H1 (cell line): ENCODE measurements at regions not wholly inside any gene's neighbourhood (a gene's known extent, or its start where the extent isn't known, plus 50 kb on each side); places are given as distances from the start of the nearest gene placed in this dataset.

Experiments used
- EZH2 ChIP-seq: fragments of 200-600 bp; sonication (generic); IDR thresholded peaks from 2 replicates; pipeline ENCODE4 v1.7.1; 2012; ENCODE audit warnings: low read depth, mild to moderate bottlenecking, moderate library complexity, low read length, inconsistent platforms; ENCODE audit not compliant: severe bottlenecking
- GABPA ChIP-seq: IDR thresholded peaks from 2 replicates; pipeline ENCODE4 v1.6.1; 2011; ENCODE audit warnings: mild to moderate bottlenecking, low read length, moderate library complexity, borderline replicate concordance; ENCODE audit not compliant: insufficient read depth
- HDAC6 ChIP-seq: IDR thresholded peaks from one replicate; pipeline ENCODE4 v1.7.1; 2012; ENCODE audit warnings: low read depth, mild to moderate bottlenecking, inconsistent platforms, low read length, moderate library complexity
- NRF1 ChIP-seq: IDR thresholded peaks from 2 replicates; pipeline ENCODE4 v1.6.1; 2011; ENCODE audit warnings: mild to moderate bottlenecking, low read depth, low read length, improper control_type of control experiment
- RAD21 ChIP-seq, 2 experiments: IDR thresholded peaks in 1 of 2; conservative IDR thresholded peaks in 1 of 2; 2 replicates each; pipeline ENCODE4 v1.6.1; 2011; ENCODE audit warnings: low read depth in 2 of 2, low read length in 2 of 2, improper control_type of control experiment in 1 of 2, inconsistent platforms in 1 of 2, mild to moderate bottlenecking in 1 of 2, moderate library complexity in 1 of 2
- RFX5 ChIP-seq: IDR thresholded peaks from 2 replicates; pipeline ENCODE4 v1.6.1; 2011; ENCODE audit warnings: low read depth, low read length, improper control_type of control experiment, borderline replicate concordance
- SP1 ChIP-seq: IDR thresholded peaks from 2 replicates; pipeline ENCODE4 v1.6.1; 2011; ENCODE audit warnings: low read depth, low read length
- TEAD4 ChIP-seq: IDR thresholded peaks from 2 replicates; pipeline ENCODE4 v1.6.1; 2012; ENCODE audit warnings: low read depth, low read length, inconsistent platforms, mixed read lengths
- ZNF274 ChIP-seq: IDR thresholded peaks from 2 replicates; pipeline ENCODE4 v1.7.0; 2012; ENCODE audit warnings: low read length, borderline replicate concordance; ENCODE audit errors: extremely low read depth
- TF ChIP-seq, protein P1 (sequence below), 3 experiments: IDR thresholded peaks; 1 replicate in 2 of 3; 2 replicates in 1 of 3; pipeline versions ENCODE4 v1.5.1 to v1.6.1; 2011; ENCODE audit warnings: low read length in 3 of 3, mild to moderate bottlenecking in 3 of 3, inconsistent platforms in 2 of 3, low read depth in 1 of 3, moderate library complexity in 1 of 3; ENCODE audit not compliant: insufficient read depth in 1 of 3; ENCODE audit errors: control extremely low read depth in 1 of 3

DNA sequence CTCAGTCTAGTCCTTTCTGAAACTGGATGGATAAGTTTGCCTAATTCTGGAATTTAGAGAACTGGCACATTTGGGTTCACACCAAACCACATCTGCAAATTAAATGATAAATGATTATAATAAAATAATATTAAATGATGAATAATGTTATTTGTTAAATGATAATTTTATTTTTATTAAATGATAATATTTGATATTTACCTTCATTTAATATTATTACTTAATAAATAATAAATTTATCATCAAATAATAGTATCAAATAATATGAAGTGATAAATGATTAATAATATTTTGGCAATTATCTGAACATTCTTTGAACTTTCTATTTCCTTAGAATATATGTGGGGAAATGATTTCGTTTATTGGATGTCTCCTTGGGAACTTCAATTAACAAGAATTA lies 1604.2 kb downstream of the STIM2 start:
- TF ChIP-seq, protein P1, sequence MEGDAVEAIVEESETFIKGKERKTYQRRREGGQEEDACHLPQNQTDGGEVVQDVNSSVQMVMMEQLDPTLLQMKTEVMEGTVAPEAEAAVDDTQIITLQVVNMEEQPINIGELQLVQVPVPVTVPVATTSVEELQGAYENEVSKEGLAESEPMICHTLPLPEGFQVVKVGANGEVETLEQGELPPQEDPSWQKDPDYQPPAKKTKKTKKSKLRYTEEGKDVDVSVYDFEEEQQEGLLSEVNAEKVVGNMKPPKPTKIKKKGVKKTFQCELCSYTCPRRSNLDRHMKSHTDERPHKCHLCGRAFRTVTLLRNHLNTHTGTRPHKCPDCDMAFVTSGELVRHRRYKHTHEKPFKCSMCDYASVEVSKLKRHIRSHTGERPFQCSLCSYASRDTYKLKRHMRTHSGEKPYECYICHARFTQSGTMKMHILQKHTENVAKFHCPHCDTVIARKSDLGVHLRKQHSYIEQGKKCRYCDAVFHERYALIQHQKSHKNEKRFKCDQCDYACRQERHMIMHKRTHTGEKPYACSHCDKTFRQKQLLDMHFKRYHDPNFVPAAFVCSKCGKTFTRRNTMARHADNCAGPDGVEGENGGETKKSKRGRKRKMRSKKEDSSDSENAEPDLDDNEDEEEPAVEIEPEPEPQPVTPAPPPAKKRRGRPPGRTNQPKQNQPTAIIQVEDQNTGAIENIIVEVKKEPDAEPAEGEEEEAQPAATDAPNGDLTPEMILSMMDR (IDR thresholded peaks at IDR 0.05; ENCODE audit: control extremely low read depth in 1 of 3, insufficient read depth in 1 of 3, low read depth in 1 of 3, low read length in 3 of 3): no peak
- no peak for TF ChIP-seq HDAC6
- TF ChIP-seq ZNF274: no peak
- TF ChIP-seq TEAD4: no peak
- no peak for TF ChIP-seq RFX5
- TF ChIP-seq GABPA: no peak
- TF ChIP-seq SP1: no peak
- TF ChIP-seq RAD21 (IDR thresholded peaks at IDR 0.05 in 1 of 2, conservative IDR thresholded peaks at IDR 0.05 in 1 of 2; ENCODE audit: low read depth in 2 of 2, low read length in 2 of 2): no peak
- TF ChIP-seq NRF1: no peak
- no peak for TF ChIP-seq EZH2
